Cardiac septum (tissue), 1 donor: ENCODE measurements at regions not wholly inside any gene's neighbourhood (a gene's known extent, or its start where the extent isn't known, plus 50 kb on each side); places are given as distances from the start of the nearest gene placed in this dataset.

Experiments
- DNase-seq: peaks from one replicate; pipeline ENCODE4 v3.0.0-alpha.2; 2020; ENCODE audit warnings: low spot score
- intact Hi-C: fragments of 100-400 bp; cut with DNase I; formaldehyde crosslinking; loops from one replicate; pipeline ENCODE4 v1.14.0; 2022
- donor health status: DM: no; HTN: no; CAD: no.

GRCh38 chr7:142608630-142609428 lies 140.4 kb upstream of the PRSS1 start:
- intact Hi-C loops = no loop called here
- no peak for DNase-seq

GRCh38 chr7:142607351-142607750 lies 141.9 kb upstream of the PRSS1 start:
- DNase-seq = no peak
- intact Hi-C loops = no loop called here

GRCh38 chr7:142606081-142606480 lies 143.2 kb upstream of the PRSS1 start:
- no peak for DNase-seq
- intact Hi-C loops = no loop called here

- DNase-seq = no peak
- intact Hi-C loops = no loop called here
Observed at GRCh38 chr7:142604671-142605070, 144.6 kb upstream of the PRSS1 start.

- DNase-seq = no peak
- intact Hi-C loops = no loop called here
Observed at GRCh38 chr7:142603870-142604448, 145.3 kb upstream of the PRSS1 start.

GRCh38 chr7:142602756-142603155 lies 146.5 kb upstream of the PRSS1 start:
- DNase-seq = no peak
- intact Hi-C loops = no loop called here

GRCh38 chr7:142602183-142602582 lies 147.1 kb upstream of the PRSS1 start:
- no peak for DNase-seq
- intact Hi-C loops = no loop called here

- intact Hi-C loops = no loop called here
- no peak for DNase-seq
Observed at GRCh38 chr7:142598297-142598696, 151.0 kb upstream of the PRSS1 start.

- no peak for DNase-seq
- intact Hi-C loops = no loop called here
Observed at GRCh38 chr7:142597547-142597946, 151.7 kb upstream of the PRSS1 start.

GRCh38 chr7:142595816-142596516 lies 153.3 kb upstream of the PRSS1 start:
- no peak for DNase-seq
- intact Hi-C loops = no loop called here

- no peak for DNase-seq
- intact Hi-C loops = no loop called here
Observed at GRCh38 chr7:142594078-142594477, 155.2 kb upstream of the PRSS1 start.

- DNase-seq = no peak
- intact Hi-C loops = no loop called here
Observed at GRCh38 chr7:142593106-142593505, 156.2 kb upstream of the PRSS1 start.

GRCh38 chr7:142592664-142593063 lies 156.6 kb upstream of the PRSS1 start:
- no peak for DNase-seq
- intact Hi-C loops = no loop called here

GRCh38 chr7:142592231-142592630 lies 157.0 kb upstream of the PRSS1 start:
- DNase-seq = no peak
- intact Hi-C loops = no loop called here

- intact Hi-C loops = no loop called here
Observed at GRCh38 chr7:142590830-142591457, 158.3 kb upstream of the PRSS1 start.

GRCh38 chr7:142590077-142590476 lies 159.2 kb upstream of the PRSS1 start:
- intact Hi-C loops = no loop called here
- no peak for DNase-seq

More at GRCh38 chr7:142590830-142591457, 158.3 kb upstream of the PRSS1 start:
- DNase-seq = no peak

GRCh38 chr7:142587578-142588191 lies 161.6 kb upstream of the PRSS1 start:
- no peak for DNase-seq
- intact Hi-C loops = no loop called here

- intact Hi-C loops = no loop called here
- DNase-seq = no peak
Observed at GRCh38 chr7:142586611-142587010, 162.7 kb upstream of the PRSS1 start.

GRCh38 chr7:142585425-142585824 lies 163.8 kb upstream of the PRSS1 start:
- DNase-seq = no peak
- intact Hi-C loops = no loop called here

GRCh38 chr7:142584765-142585164 lies 164.5 kb upstream of the PRSS1 start:
- intact Hi-C loops = no loop called here
- no peak for DNase-seq
